GM12878 (cell line): ENCODE measurements at regions not wholly inside any gene's neighbourhood (a gene's known extent, or its start where the extent isn't known, plus 50 kb on each side); places are given as distances from the start of the nearest gene placed in this dataset.

Experiments used
- ATAC-seq: fragments of 200-7000 bp; cut with Tn5 transposase; 3 replicates; pipeline ENCODE4 v1.9.1; 2020; ENCODE audit warnings: mild to moderate bottlenecking, moderate library complexity
- BruUV-seq: library from RNA; stranded (reverse); fragments of 400-500 nt; replicated peaks from 2 replicates; lab custom pipeline; 2021; lab: Mats Ljungman, UMichigan
- CTCF ChIA-PET: fragments of 300-600 bp; sonication (Branson Sonifier 250); formaldehyde crosslinking; extraction: SDS; loops from one replicate; lab custom pipeline; 2021; ENCODE audit warnings: inconsistent platforms; lab: Yijun Ruan, JAX
- POLR2A ChIA-PET: fragments of 350-600 bp; formaldehyde crosslinking; extraction: SDS; loops from one replicate; lab custom pipeline; 2021; ENCODE audit warnings: inconsistent platforms; lab: Charles Lee
- RAD21 ChIA-PET: fragments of 300-600 bp; sonication (Branson Sonifier 250); formaldehyde crosslinking; loops from one replicate; lab custom pipeline; 2023; ENCODE audit warnings: antibody characterized with exemption; ENCODE audit not compliant: unreplicated experiment; lab: Charles Lee
- SMC1A ChIA-PET: fragments of 300-600 bp; sonication (Branson Sonifier 250); formaldehyde crosslinking; loops from one replicate; lab custom pipeline; 2023; ENCODE audit not compliant: unreplicated experiment, uncharacterized antibody; lab: Charles Lee
- DNase-seq: peaks from one replicate; pipeline ENCODE4 v3.0.0-alpha.2; 2011; ENCODE audit warnings: low read depth, low spot score
- FAIRE-seq: peaks from 3 replicates; lab custom pipeline; 2011; peaks lifted over from hg19 to GRCh38; lab: Jason Lieb, UNC
- H2AFZ ChIP-seq: 2 replicates; pipeline ENCODE4 v1.6.0; 2011; ENCODE audit warnings: low read depth, low read length, control low read depth; ENCODE audit not compliant: control insufficient read depth
- H3K27ac ChIP-seq: 2 replicates; pipeline ENCODE4 v1.5.1; 2011; ENCODE audit warnings: control low read depth; ENCODE audit not compliant: control insufficient read depth, insufficient read depth
- H3K27me3 ChIP-seq, 2 experiments: replicated peaks in 1 of 2; 2 replicates each; pipeline versions ENCODE4 v1.6.0 to v1.6.1; 2011; ENCODE audit warnings: low read length in 1 of 2; ENCODE audit not compliant: control insufficient read depth in 2 of 2, insufficient read depth in 2 of 2
- H3K36me3 ChIP-seq, 2 experiments: 2 replicates each; pipeline ENCODE4 v1.5.1; 2011; ENCODE audit warnings: low read length in 1 of 2; ENCODE audit not compliant: control insufficient read depth in 2 of 2, insufficient read depth in 2 of 2
- H3K4me1 ChIP-seq: 2 replicates; pipeline ENCODE4 v1.6.1; 2011; ENCODE audit warnings: mild to moderate bottlenecking, low read length, moderate library complexity, mixed read lengths; ENCODE audit not compliant: control insufficient read depth, insufficient read depth
- H3K4me2 ChIP-seq: 2 replicates; pipeline ENCODE4 v1.6.0; 2011; ENCODE audit warnings: control low read depth; ENCODE audit not compliant: control insufficient read depth, insufficient read depth
- H3K4me3 ChIP-seq: fragments of 200-600 bp; sonication (generic); 2 replicates; pipeline ENCODE4 v1.5.1; 2016
- H3K79me2 ChIP-seq: 2 replicates; pipeline ENCODE4 v1.6.0; 2011; ENCODE audit warnings: low read length; ENCODE audit not compliant: control insufficient read depth, insufficient read depth
- H3K9ac ChIP-seq: 2 replicates; pipeline ENCODE4 v1.8.0; 2011; ENCODE audit warnings: low read length, control low read depth, mixed read lengths; ENCODE audit not compliant: control insufficient read depth, insufficient read depth
- H3K9me3 ChIP-seq: replicated peaks from 3 replicates; pipeline ENCODE4 v1.5.1; 2011; ENCODE audit warnings: mild to moderate bottlenecking, low read length; ENCODE audit not compliant: control insufficient read depth, insufficient read depth
- H4K20me1 ChIP-seq: 2 replicates; pipeline ENCODE4 v1.6.0; 2011; ENCODE audit not compliant: control insufficient read depth, insufficient read depth
- ASH2L ChIP-seq: fragments of 300-600, 200-600 bp; sonication (generic); IDR thresholded peaks from 2 replicates; pipeline ENCODE4 v1.6.1; 2017; ENCODE audit warnings: low read depth, mild to moderate bottlenecking, borderline replicate concordance
- CBFB ChIP-seq: IDR thresholded peaks from 2 replicates; pipeline ENCODE4 v1.6.1; 2016; ENCODE audit warnings: antibody characterized with exemption, low read depth
- ESRRA ChIP-seq: IDR thresholded peaks from 2 replicates; pipeline ENCODE4 v1.6.1; 2012; ENCODE audit warnings: mild to moderate bottlenecking, low read length, improper control_type of control experiment
- FOXK2 ChIP-seq: fragments of 450-650 bp; IDR thresholded peaks from 2 replicates; pipeline ENCODE4 v1.6.1; 2017; ENCODE audit warnings: mild to moderate bottlenecking, moderate library complexity
- IKZF2 ChIP-seq, 2 experiments: fragments of 450-650 bp; IDR thresholded peaks; 2 replicates each; pipeline ENCODE4 v1.6.1; 2017; ENCODE audit warnings: mild to moderate bottlenecking in 2 of 2, moderate library complexity in 2 of 2
- JUNB ChIP-seq: IDR thresholded peaks from 2 replicates; pipeline ENCODE4 v1.6.1; 2016; ENCODE audit warnings: antibody characterized with exemption, mild to moderate bottlenecking
- NFYA ChIP-seq: IDR thresholded peaks from 2 replicates; pipeline ENCODE4 v1.6.1; 2011; ENCODE audit warnings: low read depth, mild to moderate bottlenecking, low read length, improper control_type of control experiment, borderline replicate concordance
- NR2C2 ChIP-seq: IDR thresholded peaks from 2 replicates; pipeline ENCODE4 v1.6.1; 2011; ENCODE audit warnings: borderline replicate concordance, low read depth; ENCODE audit not compliant: control insufficient read depth, insufficient read length
- POLR2AphosphoS5 ChIP-seq: IDR thresholded peaks from 2 replicates; pipeline ENCODE4 v1.6.1; 2011; ENCODE audit warnings: mild to moderate bottlenecking, low read length, inconsistent platforms
- SP1 ChIP-seq: IDR thresholded peaks from one replicate; pipeline ENCODE4 v1.6.1; 2011; ENCODE audit warnings: low read depth, low read length
- STAT1 ChIP-seq: fragments of 450-650 bp; conservative IDR thresholded peaks from 2 replicates; pipeline ENCODE4 v1.6.1; 2014; ENCODE audit warnings: antibody characterized with exemption, mild to moderate bottlenecking
- TARDBP ChIP-seq: IDR thresholded peaks from 2 replicates; pipeline ENCODE4 v1.6.1; 2016; ENCODE audit warnings: borderline replicate concordance
- TCF7 ChIP-seq: IDR thresholded peaks from 2 replicates; pipeline ENCODE4 v1.6.1; 2014; ENCODE audit warnings: antibody characterized with exemption, borderline replicate concordance
- WRNIP1 ChIP-seq: IDR thresholded peaks from 2 replicates; pipeline ENCODE4 v1.6.1; 2011; ENCODE audit warnings: low read depth, low read length, improper control_type of control experiment, borderline replicate concordance
- WGBS: methylation state at CpG from one replicate; pipeline ENCODE4 v1.1.6; 2016; ENCODE audit warnings: low lambda C conversion rate; ENCODE audit not compliant: insufficient replicate concordance, insufficient coverage; ENCODE audit errors: missing lambda C conversion rate; 5-methylcytosine and 5-hydroxymethylcytosine counted together
- in situ Hi-C: fragments of 300-500 bp; cut with MboI; formaldehyde crosslinking; loops from 9 replicates; pipeline ENCODE4 v1.14.3; 2018; ENCODE audit warnings: mixed read lengths
- intact Hi-C: fragments of 100-400 bp; cut with micrococcal nuclease; formaldehyde crosslinking; loops from one replicate; pipeline ENCODE4 v1.14.2; 2022; ENCODE audit not compliant: unreplicated experiment
- TF ChIP-seq, protein P1 (sequence below): fragments of 450-650 bp; conservative IDR thresholded peaks from 2 replicates; pipeline ENCODE4 v1.6.1; 2017; ENCODE audit warnings: mild to moderate bottlenecking, moderate library complexity

DNA sequence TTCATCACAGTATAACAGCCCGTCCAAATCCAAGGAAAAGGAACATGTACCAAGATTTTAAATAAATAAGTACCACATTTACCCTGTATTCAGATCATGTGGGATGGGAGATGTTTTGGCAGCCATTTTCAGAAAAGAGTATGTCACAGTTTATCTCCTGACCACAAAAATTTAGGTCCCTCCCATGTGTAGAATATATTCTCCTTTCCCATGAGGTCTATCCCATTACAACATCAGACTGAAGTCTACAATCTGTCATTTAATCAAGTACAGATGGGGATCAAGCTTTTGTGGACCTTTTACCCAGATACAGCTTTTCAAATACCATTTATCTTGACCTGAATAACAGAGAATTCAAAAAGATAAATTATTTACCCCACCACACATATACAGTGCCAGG is 444.5 kb downstream of the PLOD2 start:
- SMC1A ChIA-PET = interaction anchor here (1.1 kb wide), 1 partner anchor 9 kb away, joined by 3 read pairs; no protein-coding TSS in a partner anchor
- 0% methylated on average over 1 of the region's 1 CpG for WGBS
- Histone ChIP-seq H3K27me3 (no peaks in the 10 kb centered on the region), H3K4me3 (no peak overlapping the region), H3K4me1 (no peaks in the 10 kb centered on the region), H3K4me2 (no peak overlapping the region), H3K36me3 (no peaks in the 10 kb centered on the region), H3K9ac (no peak overlapping the region), H3K79me2 (no peaks in the 10 kb centered on the region), H3K27ac (no peak overlapping the region), H4K20me1 (no peaks in the 10 kb centered on the region), H2AFZ (no peak overlapping the region), H3K9me3 (no peaks in the 10 kb centered on the region)
- CTCF ChIA-PET = interaction anchor here (0.6 to 1.1 kb wide), 2 partner anchors 61 to 98 kb away, joined by 3 read pairs; no protein-coding TSS in a partner anchor
- in situ Hi-C loops (no loop called here), intact Hi-C loops (no loop called here)
- POLR2A ChIA-PET = no interaction called here
- DNase-seq = no peak
- no peak for FAIRE-seq
- no TSS peak for BruUV-seq
- ATAC-seq = no peak
- RAD21 ChIA-PET = no interaction called here
- TF ChIP-seq ESRRA = no peak
- no peak for TF ChIP-seq NFYA
- TF ChIP-seq ASH2L = no peak
- TF ChIP-seq FOXK2 = no peak
- no peak for TF ChIP-seq NR2C2
- no peak for TF ChIP-seq POLR2AphosphoS5
- TF ChIP-seq STAT1 = no peak
- TF ChIP-seq IKZF2 (IDR thresholded peaks at IDR 0.05) = no peak
- no peak for TF ChIP-seq TARDBP
- TF ChIP-seq WRNIP1 = no peak
- no peak for TF ChIP-seq CBFB
- no peak for TF ChIP-seq JUNB
- TF ChIP-seq TCF7 = no peak
- TF ChIP-seq SP1 = no peak
- TF ChIP-seq, protein P1, sequence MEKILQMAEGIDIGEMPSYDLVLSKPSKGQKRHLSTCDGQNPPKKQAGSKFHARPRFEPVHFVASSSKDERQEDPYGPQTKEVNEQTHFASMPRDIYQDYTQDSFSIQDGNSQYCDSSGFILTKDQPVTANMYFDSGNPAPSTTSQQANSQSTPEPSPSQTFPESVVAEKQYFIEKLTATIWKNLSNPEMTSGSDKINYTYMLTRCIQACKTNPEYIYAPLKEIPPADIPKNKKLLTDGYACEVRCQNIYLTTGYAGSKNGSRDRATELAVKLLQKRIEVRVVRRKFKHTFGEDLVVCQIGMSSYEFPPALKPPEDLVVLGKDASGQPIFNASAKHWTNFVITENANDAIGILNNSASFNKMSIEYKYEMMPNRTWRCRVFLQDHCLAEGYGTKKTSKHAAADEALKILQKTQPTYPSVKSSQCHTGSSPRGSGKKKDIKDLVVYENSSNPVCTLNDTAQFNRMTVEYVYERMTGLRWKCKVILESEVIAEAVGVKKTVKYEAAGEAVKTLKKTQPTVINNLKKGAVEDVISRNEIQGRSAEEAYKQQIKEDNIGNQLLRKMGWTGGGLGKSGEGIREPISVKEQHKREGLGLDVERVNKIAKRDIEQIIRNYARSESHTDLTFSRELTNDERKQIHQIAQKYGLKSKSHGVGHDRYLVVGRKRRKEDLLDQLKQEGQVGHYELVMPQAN = no peak
